ENCODE measurements at regions not wholly inside any gene's neighbourhood (a gene's known extent, or its start where the extent isn't known, plus 50 kb on each side); places are given as distances from the start of the nearest gene placed in this dataset.

DNA sequence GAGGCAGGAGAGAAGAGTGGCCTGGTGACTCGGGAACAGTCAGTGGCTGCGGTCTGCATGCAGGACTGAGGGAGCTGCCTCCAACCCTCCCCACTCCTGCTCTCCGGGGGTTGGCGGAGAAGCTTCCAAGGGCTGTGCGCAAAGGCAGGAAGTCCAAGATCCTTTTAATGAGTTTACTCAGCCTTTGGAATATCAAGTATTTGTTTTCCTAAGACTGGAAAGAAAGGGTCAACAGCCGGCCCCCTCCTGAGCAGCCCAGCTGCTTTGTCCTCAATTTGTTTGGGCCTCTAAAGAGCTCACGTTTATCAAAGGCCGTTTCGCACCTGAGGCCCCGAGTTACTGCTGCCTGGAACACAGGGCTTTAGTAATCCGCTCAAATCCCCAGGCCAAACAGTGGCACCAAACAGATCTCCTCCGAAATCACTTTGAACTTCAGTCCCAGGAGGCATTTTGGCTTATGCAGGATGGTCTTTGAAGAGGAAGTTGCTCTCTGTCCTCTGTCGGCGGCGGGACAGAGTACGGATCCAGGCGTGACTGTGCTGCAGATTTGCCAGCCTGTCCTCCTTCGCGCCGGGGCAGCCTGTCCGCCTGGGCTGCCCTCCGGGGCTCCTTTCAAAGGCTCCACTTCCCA is 117.2 kb upstream of the FZD10 start:
- TF ChIP-seq, protein P1, sequence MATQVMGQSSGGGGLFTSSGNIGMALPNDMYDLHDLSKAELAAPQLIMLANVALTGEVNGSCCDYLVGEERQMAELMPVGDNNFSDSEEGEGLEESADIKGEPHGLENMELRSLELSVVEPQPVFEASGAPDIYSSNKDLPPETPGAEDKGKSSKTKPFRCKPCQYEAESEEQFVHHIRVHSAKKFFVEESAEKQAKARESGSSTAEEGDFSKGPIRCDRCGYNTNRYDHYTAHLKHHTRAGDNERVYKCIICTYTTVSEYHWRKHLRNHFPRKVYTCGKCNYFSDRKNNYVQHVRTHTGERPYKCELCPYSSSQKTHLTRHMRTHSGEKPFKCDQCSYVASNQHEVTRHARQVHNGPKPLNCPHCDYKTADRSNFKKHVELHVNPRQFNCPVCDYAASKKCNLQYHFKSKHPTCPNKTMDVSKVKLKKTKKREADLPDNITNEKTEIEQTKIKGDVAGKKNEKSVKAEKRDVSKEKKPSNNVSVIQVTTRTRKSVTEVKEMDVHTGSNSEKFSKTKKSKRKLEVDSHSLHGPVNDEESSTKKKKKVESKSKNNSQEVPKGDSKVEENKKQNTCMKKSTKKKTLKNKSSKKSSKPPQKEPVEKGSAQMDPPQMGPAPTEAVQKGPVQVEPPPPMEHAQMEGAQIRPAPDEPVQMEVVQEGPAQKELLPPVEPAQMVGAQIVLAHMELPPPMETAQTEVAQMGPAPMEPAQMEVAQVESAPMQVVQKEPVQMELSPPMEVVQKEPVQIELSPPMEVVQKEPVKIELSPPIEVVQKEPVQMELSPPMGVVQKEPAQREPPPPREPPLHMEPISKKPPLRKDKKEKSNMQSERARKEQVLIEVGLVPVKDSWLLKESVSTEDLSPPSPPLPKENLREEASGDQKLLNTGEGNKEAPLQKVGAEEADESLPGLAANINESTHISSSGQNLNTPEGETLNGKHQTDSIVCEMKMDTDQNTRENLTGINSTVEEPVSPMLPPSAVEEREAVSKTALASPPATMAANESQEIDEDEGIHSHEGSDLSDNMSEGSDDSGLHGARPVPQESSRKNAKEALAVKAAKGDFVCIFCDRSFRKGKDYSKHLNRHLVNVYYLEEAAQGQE (IDR thresholded peaks at IDR 0.05): no peak
- TF ChIP-seq NR3C1 (IDR thresholded peaks at IDR 0.05): no peak
- TF ChIP-seq, protein P2, sequence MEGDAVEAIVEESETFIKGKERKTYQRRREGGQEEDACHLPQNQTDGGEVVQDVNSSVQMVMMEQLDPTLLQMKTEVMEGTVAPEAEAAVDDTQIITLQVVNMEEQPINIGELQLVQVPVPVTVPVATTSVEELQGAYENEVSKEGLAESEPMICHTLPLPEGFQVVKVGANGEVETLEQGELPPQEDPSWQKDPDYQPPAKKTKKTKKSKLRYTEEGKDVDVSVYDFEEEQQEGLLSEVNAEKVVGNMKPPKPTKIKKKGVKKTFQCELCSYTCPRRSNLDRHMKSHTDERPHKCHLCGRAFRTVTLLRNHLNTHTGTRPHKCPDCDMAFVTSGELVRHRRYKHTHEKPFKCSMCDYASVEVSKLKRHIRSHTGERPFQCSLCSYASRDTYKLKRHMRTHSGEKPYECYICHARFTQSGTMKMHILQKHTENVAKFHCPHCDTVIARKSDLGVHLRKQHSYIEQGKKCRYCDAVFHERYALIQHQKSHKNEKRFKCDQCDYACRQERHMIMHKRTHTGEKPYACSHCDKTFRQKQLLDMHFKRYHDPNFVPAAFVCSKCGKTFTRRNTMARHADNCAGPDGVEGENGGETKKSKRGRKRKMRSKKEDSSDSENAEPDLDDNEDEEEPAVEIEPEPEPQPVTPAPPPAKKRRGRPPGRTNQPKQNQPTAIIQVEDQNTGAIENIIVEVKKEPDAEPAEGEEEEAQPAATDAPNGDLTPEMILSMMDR (IDR thresholded peaks at IDR 0.05): no peak
